C4-2B (cell line): ENCODE measurements at regions not wholly inside any gene's neighbourhood (a gene's known extent, or its start where the extent isn't known, plus 50 kb on each side); places are given as distances from the start of the nearest gene placed in this dataset.
"Not testable (repeated sequence)": the region's sequence is repeated elsewhere in the genome, so short reads cannot be mapped to it uniquely, and the experiment has no call there.

Experiments
- H3K27ac ChIP-seq: fragments of 450-650 bp; 2 replicates; pipeline ENCODE4 v1.5.1; 2017
- ZFX ChIP-seq: fragments of 450-650 bp; IDR thresholded peaks from 2 replicates; pipeline ENCODE4 v1.6.1; 2017
- TF ChIP-seq, protein P1 (sequence below): fragments of 450-650 bp; conservative IDR thresholded peaks from 2 replicates; pipeline ENCODE4 v1.5.1; 2017; ENCODE audit warnings: mild to moderate bottlenecking

DNA sequence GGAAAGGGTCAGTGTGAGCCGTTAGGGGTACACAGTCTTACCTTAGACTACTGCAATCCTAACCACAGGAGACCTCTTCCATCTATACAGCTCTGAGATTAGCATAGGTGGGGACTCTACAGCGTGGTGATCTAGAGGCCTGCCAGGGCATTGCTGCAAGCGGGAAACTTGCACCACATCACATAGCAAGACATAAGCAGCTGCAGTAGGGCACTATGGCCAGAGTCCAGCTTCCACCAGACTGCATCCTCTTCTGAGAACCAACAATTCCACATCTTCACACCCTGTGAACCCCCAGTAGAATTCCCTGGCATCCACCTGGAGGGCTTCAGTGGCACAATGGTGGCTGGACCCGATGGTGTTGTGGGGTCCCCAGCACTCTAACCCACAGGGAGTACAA lies 1564.3 kb upstream of the PRR20A start:
- no peak overlapping the region for H3K27ac ChIP-seq
- TF ChIP-seq, protein P1, sequence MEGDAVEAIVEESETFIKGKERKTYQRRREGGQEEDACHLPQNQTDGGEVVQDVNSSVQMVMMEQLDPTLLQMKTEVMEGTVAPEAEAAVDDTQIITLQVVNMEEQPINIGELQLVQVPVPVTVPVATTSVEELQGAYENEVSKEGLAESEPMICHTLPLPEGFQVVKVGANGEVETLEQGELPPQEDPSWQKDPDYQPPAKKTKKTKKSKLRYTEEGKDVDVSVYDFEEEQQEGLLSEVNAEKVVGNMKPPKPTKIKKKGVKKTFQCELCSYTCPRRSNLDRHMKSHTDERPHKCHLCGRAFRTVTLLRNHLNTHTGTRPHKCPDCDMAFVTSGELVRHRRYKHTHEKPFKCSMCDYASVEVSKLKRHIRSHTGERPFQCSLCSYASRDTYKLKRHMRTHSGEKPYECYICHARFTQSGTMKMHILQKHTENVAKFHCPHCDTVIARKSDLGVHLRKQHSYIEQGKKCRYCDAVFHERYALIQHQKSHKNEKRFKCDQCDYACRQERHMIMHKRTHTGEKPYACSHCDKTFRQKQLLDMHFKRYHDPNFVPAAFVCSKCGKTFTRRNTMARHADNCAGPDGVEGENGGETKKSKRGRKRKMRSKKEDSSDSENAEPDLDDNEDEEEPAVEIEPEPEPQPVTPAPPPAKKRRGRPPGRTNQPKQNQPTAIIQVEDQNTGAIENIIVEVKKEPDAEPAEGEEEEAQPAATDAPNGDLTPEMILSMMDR, result no peak

GRCh38 chr13:55577082-55577846 lies 1563.5 kb upstream of the PRR20A start:
- TF ChIP-seq, protein P1, result no peak
- no peak for TF ChIP-seq ZFX
- no peak overlapping the region for H3K27ac ChIP-seq

DNA sequence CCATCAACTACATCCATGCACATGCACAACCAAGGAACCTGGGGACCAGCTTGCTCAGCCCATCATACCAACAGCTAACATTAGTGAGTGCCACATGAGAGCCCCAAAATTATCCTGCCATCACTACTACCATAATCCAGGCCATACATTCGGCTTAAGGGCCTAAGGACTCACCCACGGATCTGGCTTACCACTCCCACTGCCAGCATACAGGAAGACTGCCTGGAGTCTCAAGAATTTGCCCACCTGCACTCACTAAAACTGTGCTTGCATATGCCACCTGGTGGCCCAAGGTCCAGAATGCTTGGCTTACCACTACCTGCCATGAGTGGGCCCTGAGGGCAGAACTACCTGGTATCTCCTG lies 1562.9 kb upstream of the PRR20A start:
- TF ChIP-seq ZFX, result no peak
- TF ChIP-seq, protein P1, result no peak
- no peak overlapping the region for H3K27ac ChIP-seq

GRCh38 chr13:55582294-55582693 lies 1558.4 kb upstream of the PRR20A start:
- H3K27ac ChIP-seq, result not testable (repeated sequence)

DNA sequence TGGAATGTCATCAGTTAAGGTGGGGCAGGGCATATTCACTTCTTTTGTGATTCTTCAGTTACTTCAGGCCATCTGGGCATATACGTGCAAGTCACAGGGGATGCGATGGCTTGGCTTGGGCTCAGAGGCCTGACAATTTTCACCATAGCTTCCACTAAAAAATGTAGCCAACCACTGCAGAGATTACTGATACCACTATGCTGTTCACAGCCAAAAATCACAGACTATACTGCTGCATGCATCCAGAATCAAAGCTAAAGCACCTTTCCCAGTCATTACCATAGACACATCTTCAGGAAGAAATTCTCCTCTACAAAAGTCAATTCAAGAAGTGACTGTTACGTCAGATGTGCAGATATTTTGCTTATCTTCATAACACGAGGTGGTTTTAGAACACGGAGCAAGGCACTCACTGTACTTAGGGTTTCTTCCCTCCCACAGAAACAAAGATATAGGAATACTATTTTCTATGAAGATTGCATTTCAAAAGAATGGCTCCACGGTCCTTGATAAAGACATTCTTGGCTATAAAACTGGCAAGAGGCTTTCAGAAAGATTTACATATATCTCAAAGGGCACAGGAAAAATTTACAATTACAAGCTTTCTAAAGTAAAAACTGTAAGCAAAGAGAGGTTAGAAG lies 1556.6 kb upstream of the PRR20A start:
- no peak for TF ChIP-seq ZFX
- TF ChIP-seq, protein P1, result no peak
- H3K27ac ChIP-seq, result no peak overlapping the region

- TF ChIP-seq, protein P1, result no peak
- no peak for TF ChIP-seq ZFX
- H3K27ac ChIP-seq, result no peak overlapping the region
Measured at GRCh38 chr13:55602784-55603183, 1537.9 kb upstream of the PRR20A start.

DNA sequence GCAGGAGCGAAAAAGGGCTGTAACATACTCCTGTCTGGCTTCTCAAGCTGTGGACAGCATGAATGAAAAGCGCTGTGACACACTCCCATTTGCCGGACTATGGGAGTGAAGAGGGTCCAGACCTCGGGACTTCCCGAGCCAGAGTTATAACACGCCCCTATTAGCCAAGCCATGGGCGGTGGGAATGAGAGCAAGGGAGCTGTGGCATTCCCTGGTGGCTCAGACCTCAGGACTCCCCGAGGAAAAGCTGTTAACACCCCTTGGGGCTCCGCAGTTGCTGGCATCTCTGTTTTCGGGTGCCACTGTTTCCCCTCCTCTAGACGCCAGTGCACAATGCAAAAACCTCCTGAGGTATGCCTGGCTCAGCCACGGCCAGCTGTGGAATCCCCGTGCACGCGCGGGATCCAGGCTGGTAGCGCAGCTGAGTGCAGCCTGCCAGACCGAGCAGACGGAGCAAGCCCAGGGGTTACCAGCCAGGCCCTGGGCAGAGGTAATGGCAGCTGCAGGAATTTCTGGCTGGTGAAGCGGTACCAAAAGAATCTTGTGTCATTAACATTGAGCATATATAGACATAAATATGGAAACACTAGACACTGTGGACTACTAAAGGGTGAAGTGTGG lies 1534.6 kb upstream of the PRR20A start:
- TF ChIP-seq, protein P1, result no peak
- TF ChIP-seq ZFX, result no peak
- no peak overlapping the region for H3K27ac ChIP-seq
